NCI-H1048 (cell line): ENCODE measurements at regions not wholly inside any gene's neighbourhood (a gene's known extent, or its start where the extent isn't known, plus 50 kb on each side); places are given as distances from the start of the nearest gene placed in this dataset.

Experiments
- DNase-seq: peaks from one replicate; lab custom pipeline; 2025; lab: John Stamatoyannopoulos, UW

GRCh38 chr4:180808862-180809261, 1434.3 kb upstream of the TENM3 start:
- no peak for DNase-seq

- no peak for DNase-seq
These were observed 1433.8 kb upstream of the TENM3 start for GRCh38 chr4:180809439-180809838.

- DNase-seq = no peak
These were observed 1432.6 kb upstream of the TENM3 start for GRCh38 chr4:180810581-180810980.

GRCh38 chr4:180811556-180811955, 1431.6 kb upstream of the TENM3 start:
- no peak for DNase-seq

- DNase-seq = no peak
These were observed 1430.4 kb upstream of the TENM3 start for GRCh38 chr4:180812783-180813182.

- DNase-seq = no peak
These were observed 1428.3 kb upstream of the TENM3 start for GRCh38 chr4:180814875-180815417.

GRCh38 chr4:180817529-180817928, 1425.7 kb upstream of the TENM3 start:
- no peak for DNase-seq

- no peak for DNase-seq
These were observed 1420.1 kb upstream of the TENM3 start for GRCh38 chr4:180823108-180823507.

GRCh38 chr4:180827232-180828009, 1415.8 kb upstream of the TENM3 start:
- no peak for DNase-seq

- peak; percentile 6 for DNase-seq
These were observed 1414.7 kb upstream of the TENM3 start for GRCh38 chr4:180828455-180829018.

- no peak for DNase-seq
These were observed 1411.1 kb upstream of the TENM3 start for GRCh38 chr4:180832073-180832472.

GRCh38 chr4:180840142-180840541, 1403.1 kb upstream of the TENM3 start:
- DNase-seq = no peak

- no peak for DNase-seq
These were observed 1392.8 kb upstream of the TENM3 start for GRCh38 chr4:180850318-180850940.

GRCh38 chr4:180852738-180853137, 1390.5 kb upstream of the TENM3 start:
- DNase-seq = no peak

GRCh38 chr4:180855184-180855583, 1388.0 kb upstream of the TENM3 start:
- no peak for DNase-seq

- no peak for DNase-seq
These were observed 1383.0 kb upstream of the TENM3 start for GRCh38 chr4:180860089-180860720.

GRCh38 chr4:180861651-180862050, 1381.6 kb upstream of the TENM3 start:
- no peak for DNase-seq

GRCh38 chr4:180866933-180867643, 1376.1 kb upstream of the TENM3 start:
- DNase-seq = no peak

- DNase-seq = no peak
These were observed 1372.6 kb upstream of the TENM3 start for GRCh38 chr4:180870623-180871022.

- DNase-seq = no peak
These were observed 1344.9 kb upstream of the TENM3 start for GRCh38 chr4:180898305-180898704.

GRCh38 chr4:180900781-180901180, 1342.4 kb upstream of the TENM3 start:
- DNase-seq = no peak

- DNase-seq = no peak
These were observed 1333.9 kb upstream of the TENM3 start for GRCh38 chr4:180909279-180909678.
